Heart left ventricle (tissue), 13 donors: ENCODE measurements at regions not wholly inside any gene's neighbourhood (a gene's known extent, or its start where the extent isn't known, plus 50 kb on each side); places are given as distances from the start of the nearest gene placed in this dataset.

Experiments used
- CTCF ChIP-seq, 12 donors: fragments of 200-600 bp; sonication (generic) in 4 of 12; IDR thresholded peaks; one replicate each; pipeline versions ENCODE4 v1.5.0 to v1.8.0; 2018 to 2022; ENCODE audit warnings: antibody characterized with exemption in 12 of 12, mild to moderate bottlenecking in 5 of 12
- POLR2A ChIP-seq, 2 donors: fragments of 450-650 bp; IDR thresholded peaks; one replicate each; pipeline ENCODE4 v1.6.1; 2017; ENCODE audit warnings: antibody characterized with exemption in 2 of 2, mild to moderate bottlenecking in 2 of 2, moderate library complexity in 2 of 2
- donor health status: ischemic (EF 13 %, LVEDD 7.1; RV severe dilation, severe dysfunction).
- donor health status: DM: no; HTN: yes; CAD: no.
- donor health status: DM: no; HTN: no; CAD: no.
- donor health status: ischemic (EF 25% LVEDD 6.9; RV normal size, moderate dysfunction).
- donor health status: ischemic (EF 25% LVEDD 5.7; RV mildly dilated, moderate dysfunction).
- donor health status: ischemic (EF 35%, LVEDD 5.7; RV mildly dilated, moderate dysfunction).
- donor health status: nonischemic (EF 11% LVEDD 7.7; RV severe dilation, severe dysfunction).
- donor health status: DM: yes; HTN: yes; CAD: no.
- donor health status: PGD.
- donor health status: ischemic (EF 29% LVEDD 5.4; RV normal size, mild dysfunction).
- donor health status: nonischemic (EF 23%, LVEDD 6.1; RV moderate dilation, normal function).

- no peak for TF ChIP-seq CTCF (IDR thresholded peaks at IDR 0.05)
- TF ChIP-seq POLR2A (IDR thresholded peaks at IDR 0.05) = no peak
Measured at GRCh38 chr9:135022191-135022870, 65.1 kb upstream of the OLFM1 start.
